Left lung (tissue), 4 donors: ENCODE measurements at regions not wholly inside any gene's neighbourhood (a gene's known extent, or its start where the extent isn't known, plus 50 kb on each side); places are given as distances from the start of the nearest gene placed in this dataset.

Experiments used
- ATAC-seq: fragments of 200-7000 bp; cut with Tn5 transposase; one replicate; pipeline ENCODE4 v1.9.1; 2020; ENCODE audit warnings: moderate library complexity
- DNase-seq, 4 donors: peaks; one replicate each; pipeline ENCODE4 v3.0.0-alpha.2; 2013 to 2020
- H3K27ac ChIP-seq, 2 donors: fragments of 200-600 bp; sonication (generic) in 1 of 2; one replicate each; pipeline versions ENCODE4 v1.5.0 to v1.8.0; 2020 to 2021
- H3K27me3 ChIP-seq, 2 donors: fragments of 200-600 bp; sonication (generic) in 1 of 2; one replicate each; pipeline versions ENCODE4 v1.5.0 to v1.8.0; 2020 to 2021
- H3K36me3 ChIP-seq, 2 donors: fragments of 200-600 bp; sonication (generic) in 1 of 2; one replicate each; pipeline versions ENCODE4 v1.5.0 to v1.8.0; 2020 to 2021
- H3K4me1 ChIP-seq, 2 donors: fragments of 200-600 bp; one replicate each; pipeline ENCODE4 v1.8.0; 2021
- H3K4me3 ChIP-seq, 2 donors: fragments of 200-600 bp; sonication (generic) in 1 of 2; one replicate each; pipeline versions ENCODE4 v1.5.0 to v1.8.0; 2020 to 2021; ENCODE audit warnings: mild to moderate bottlenecking in 1 of 2
- H3K9me3 ChIP-seq, 2 donors: fragments of 200-600 bp; sonication (generic) in 1 of 2; one replicate each; pipeline versions ENCODE4 v1.5.0 to v1.8.0; 2020 to 2021
- CTCF ChIP-seq, 2 donors: fragments of 200-600 bp; sonication (generic) in 1 of 2; IDR thresholded peaks; one replicate each; pipeline versions ENCODE4 v1.5.0 to v1.8.0; 2021; ENCODE audit warnings: antibody characterized with exemption in 2 of 2
- intact Hi-C, 2 donors: fragments of 100-400 bp; cut with DNase I; formaldehyde crosslinking; loops; one replicate each; pipeline versions ENCODE4 v1.11.2 to v1.14.2; 2022
- donor health status: DM: no; HTN: yes; CAD: no.
- donor health status: DM: no; HTN: no; CAD: no.

DNA sequence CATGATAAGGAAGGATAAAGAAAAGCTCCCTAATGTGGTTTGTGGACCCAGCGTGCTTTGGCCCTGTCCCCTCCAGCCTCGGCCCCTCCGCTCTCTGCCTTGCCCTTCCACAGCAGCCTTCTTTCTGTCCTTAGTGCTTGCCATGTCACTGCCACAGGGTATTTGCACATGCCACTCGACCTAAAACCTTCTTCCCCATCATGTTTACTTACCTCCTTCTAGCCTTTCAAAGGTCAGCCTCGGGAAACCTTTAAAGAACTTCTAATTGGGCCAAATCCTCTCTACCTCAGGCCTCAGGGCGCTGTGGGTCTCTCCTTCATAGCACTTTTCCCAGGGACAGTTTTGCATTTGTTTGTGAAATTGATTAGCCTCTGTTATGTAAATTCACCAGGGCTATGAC is 73.0 kb downstream of the SCN11A start:
- H3K4me3 ChIP-seq: no peak overlapping the region
- H3K4me1 ChIP-seq: no peaks in the 10 kb centered on the region
- H3K27ac ChIP-seq: no peak overlapping the region
- DNase-seq (no peak), ATAC-seq (no peak)
- intact Hi-C loops: no loop called here
- no peaks in the 10 kb centered on the region for H3K36me3 ChIP-seq
- TF ChIP-seq CTCF (IDR thresholded peaks at IDR 0.05): no peak
- peaks cover 0 to 5% of the 10 kb centered on the region in 2 donors for H3K27me3 ChIP-seq
- no peaks in the 10 kb centered on the region for H3K9me3 ChIP-seq

GRCh38 chr3:38970851-38971638 is 80.7 kb downstream of the SCN11A start:
- H3K9me3 ChIP-seq: no peaks in the 10 kb centered on the region
- H3K27ac ChIP-seq: no peak overlapping the region
- ATAC-seq (no peak), DNase-seq (no peak)
- peaks cover 0 to 8% of the 10 kb centered on the region in 2 donors for H3K27me3 ChIP-seq
- H3K4me3 ChIP-seq: no peak overlapping the region
- H3K4me1 ChIP-seq: no peaks in the 10 kb centered on the region
- H3K36me3 ChIP-seq: no peaks in the 10 kb centered on the region
- no peak for TF ChIP-seq CTCF (IDR thresholded peaks at IDR 0.05)
- intact Hi-C loops: no loop called here

GRCh38 chr3:38969317-38970235 is 82.2 kb downstream of the SCN11A start:
- Histone ChIP-seq H3K9me3 (no peaks in the 10 kb centered on the region), H3K4me3 (no peak overlapping the region), H3K4me1 (no peaks in the 10 kb centered on the region), H3K27me3 (peaks cover 0 to 8% of the 10 kb centered on the region in 2 donors), H3K27ac (no peak overlapping the region), H3K36me3 (no peaks in the 10 kb centered on the region)
- intact Hi-C loops: no loop called here
- DNase-seq (no peak), ATAC-seq (no peak)
- TF ChIP-seq CTCF (IDR thresholded peaks at IDR 0.05): no peak

DNA sequence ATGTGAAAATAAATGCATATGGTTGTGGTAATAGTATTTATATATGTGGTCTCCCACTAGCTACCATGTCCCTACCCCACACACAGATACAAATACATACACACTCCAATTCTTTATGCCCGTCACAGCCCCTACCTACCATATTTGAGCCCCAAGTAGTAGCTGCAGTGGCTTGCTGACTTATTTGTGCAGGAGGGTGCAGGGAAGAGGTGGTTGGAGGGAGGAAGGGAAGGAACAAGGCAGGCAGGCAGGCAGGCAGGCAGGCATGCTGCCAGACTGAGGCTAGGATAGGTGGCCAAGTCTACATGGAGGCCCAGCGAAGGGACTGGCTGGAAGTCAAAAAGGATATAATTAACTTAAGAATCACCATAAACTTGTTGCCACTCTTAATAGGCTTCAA is 82.9 kb downstream of the SCN11A start:
- Histone ChIP-seq H3K27me3 (peaks cover 0 to 8% of the 10 kb centered on the region in 2 donors), H3K36me3 (no peaks in the 10 kb centered on the region), H3K4me1 (no peaks in the 10 kb centered on the region), H3K9me3 (no peaks in the 10 kb centered on the region), H3K27ac (no peak overlapping the region), H3K4me3 (no peak overlapping the region)
- intact Hi-C loops: no loop called here
- ATAC-seq: no peak
- no peak for TF ChIP-seq CTCF (IDR thresholded peaks at IDR 0.05)
- no peak for DNase-seq

GRCh38 chr3:38968403-38968802 is 83.3 kb downstream of the SCN11A start:
- Histone ChIP-seq H3K9me3 (no peaks in the 10 kb centered on the region), H3K4me1 (no peaks in the 10 kb centered on the region), H3K4me3 (no peak overlapping the region), H3K27ac (no peak overlapping the region), H3K36me3 (no peaks in the 10 kb centered on the region), H3K27me3 (peaks cover 0 to 8% of the 10 kb centered on the region in 2 donors)
- no peak for DNase-seq
- intact Hi-C loops: no loop called here
- no peak for TF ChIP-seq CTCF (IDR thresholded peaks at IDR 0.05)
- ATAC-seq: no peak
